Body of pancreas (tissue), 4 donors: ENCODE measurements at regions not wholly inside any gene's neighbourhood (a gene's known extent, or its start where the extent isn't known, plus 50 kb on each side); places are given as distances from the start of the nearest gene placed in this dataset.

Experiments used
- ATAC-seq: fragments of 150-250 bp; one replicate; pipeline ENCODE4 v1.9.1; 2016
- DNase-seq, 4 donors: peaks; one replicate each; pipeline ENCODE4 v3.0.0-alpha.2; 2019
- H3K27ac ChIP-seq, 4 donors: fragments of 200-600 bp; sonication (generic); 1 replicate in 3 of 4; 2 replicates in 1 of 4; pipeline versions ENCODE4 v1.5.1 to v1.6.1; 2016 to 2019; ENCODE audit warnings: mild to moderate bottlenecking in 1 of 4, mixed read lengths in 1 of 4, moderate library complexity in 1 of 4
- H3K27me3 ChIP-seq, 2 donors: fragments of 200-600 bp; sonication (generic); one replicate each; pipeline ENCODE4 v1.6.0; 2016; ENCODE audit warnings: mild to moderate bottlenecking in 1 of 2
- H3K36me3 ChIP-seq, 2 donors: fragments of 200-600 bp; sonication (generic); replicated peaks in 1 of 2; 2 replicates each; pipeline ENCODE4 v1.5.1; 2016; ENCODE audit warnings: low read depth in 2 of 2; ENCODE audit not compliant: insufficient read depth in 1 of 2
- H3K4me1 ChIP-seq: fragments of 200-600 bp; sonication (generic); one replicate; pipeline ENCODE4 v1.6.0; 2016
- H3K4me3 ChIP-seq, 2 donors: fragments of 200-600 bp; sonication (generic); 1 replicate in 1 of 2; 2 replicates in 1 of 2; pipeline ENCODE4 v1.5.1; 2016 to 2019
- H3K9me3 ChIP-seq, 3 donors: fragments of 200-600 bp; sonication (generic); 1 replicate in 2 of 3; 2 replicates in 1 of 3; pipeline ENCODE4 v1.5.1; 2016
- POLR2A ChIP-seq, 3 donors: fragments of 450-650 bp; IDR thresholded peaks; one replicate each; pipeline ENCODE4 v1.6.1; 2016; ENCODE audit warnings: antibody characterized with exemption in 3 of 3, mild to moderate bottlenecking in 2 of 3
- WGBS, 2 donors: methylation state at CpG; one replicate each; pipeline ENCODE4 v1.1.5; 2017; 5-methylcytosine and 5-hydroxymethylcytosine counted together
- intact Hi-C: fragments of 100-400 bp; cut with DNase I; formaldehyde crosslinking; loops from one replicate; pipeline ENCODE4 v1.15.1; 2023
- TF ChIP-seq, protein P1 (sequence below), 7 experiments: fragments of 450-650 bp in 4 of 7; fragments of 200-600 bp in 3 of 7; sonication (generic) in 3 of 7; IDR thresholded peaks; one replicate each; pipeline ENCODE4 v1.5.1; 2016 to 2019; ENCODE audit warnings: antibody characterized with exemption in 7 of 7

DNA sequence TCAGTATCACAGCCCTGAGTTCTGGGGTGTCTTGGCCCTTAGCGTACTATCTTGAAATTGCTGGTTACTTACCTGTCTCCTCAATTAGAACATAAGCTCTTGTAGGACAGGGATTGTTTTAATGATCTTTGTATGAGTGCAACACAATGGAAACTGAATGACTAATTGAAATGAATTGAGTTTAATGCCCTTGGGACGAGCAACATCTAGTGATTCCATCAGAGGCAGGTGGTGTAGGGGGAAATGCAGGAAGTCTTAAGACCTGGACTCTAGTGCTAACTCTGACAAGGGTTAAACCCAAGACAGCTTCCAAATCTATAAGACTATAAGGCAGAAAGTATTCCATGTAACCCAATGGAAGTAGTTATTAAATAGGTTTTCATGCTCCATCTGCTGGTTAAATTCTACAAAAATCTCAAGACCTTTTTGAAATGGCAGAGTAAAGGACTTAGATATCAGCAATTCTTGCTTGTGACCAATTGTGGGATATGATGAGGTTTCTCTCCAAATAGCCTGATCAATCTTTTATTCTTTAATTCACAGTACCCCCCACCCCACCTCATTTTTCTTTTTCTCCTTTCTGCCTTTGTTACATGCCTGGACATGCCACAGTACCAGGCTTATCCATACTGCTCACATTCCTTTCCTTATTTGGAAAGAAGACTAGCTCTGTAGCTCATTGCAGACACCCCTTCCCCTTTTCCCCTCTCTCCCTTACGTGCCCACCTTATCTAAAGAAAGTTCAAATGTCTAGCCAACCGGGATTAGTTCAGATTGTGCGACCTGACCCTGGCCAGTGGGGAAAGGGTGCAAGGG lies 340.8 kb downstream of the PAPSS1 start:
- H3K27ac ChIP-seq: no peak overlapping the region
- no peaks in the 10 kb centered on the region for H3K9me3 ChIP-seq
- WGBS, 2 donors: 67 to 72% methylated on average over 5 of the region's 5 CpGs
- no peaks in the 10 kb centered on the region for H3K4me1 ChIP-seq
- intact Hi-C loops: no loop called here
- no peak for ATAC-seq
- H3K4me3 ChIP-seq: no peak overlapping the region
- no peaks in the 10 kb centered on the region for H3K27me3 ChIP-seq
- no peak for DNase-seq
- H3K36me3 ChIP-seq: no peaks in the 10 kb centered on the region
- no peak for TF ChIP-seq POLR2A (IDR thresholded peaks at IDR 0.05)
- TF ChIP-seq, protein P1, sequence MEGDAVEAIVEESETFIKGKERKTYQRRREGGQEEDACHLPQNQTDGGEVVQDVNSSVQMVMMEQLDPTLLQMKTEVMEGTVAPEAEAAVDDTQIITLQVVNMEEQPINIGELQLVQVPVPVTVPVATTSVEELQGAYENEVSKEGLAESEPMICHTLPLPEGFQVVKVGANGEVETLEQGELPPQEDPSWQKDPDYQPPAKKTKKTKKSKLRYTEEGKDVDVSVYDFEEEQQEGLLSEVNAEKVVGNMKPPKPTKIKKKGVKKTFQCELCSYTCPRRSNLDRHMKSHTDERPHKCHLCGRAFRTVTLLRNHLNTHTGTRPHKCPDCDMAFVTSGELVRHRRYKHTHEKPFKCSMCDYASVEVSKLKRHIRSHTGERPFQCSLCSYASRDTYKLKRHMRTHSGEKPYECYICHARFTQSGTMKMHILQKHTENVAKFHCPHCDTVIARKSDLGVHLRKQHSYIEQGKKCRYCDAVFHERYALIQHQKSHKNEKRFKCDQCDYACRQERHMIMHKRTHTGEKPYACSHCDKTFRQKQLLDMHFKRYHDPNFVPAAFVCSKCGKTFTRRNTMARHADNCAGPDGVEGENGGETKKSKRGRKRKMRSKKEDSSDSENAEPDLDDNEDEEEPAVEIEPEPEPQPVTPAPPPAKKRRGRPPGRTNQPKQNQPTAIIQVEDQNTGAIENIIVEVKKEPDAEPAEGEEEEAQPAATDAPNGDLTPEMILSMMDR (IDR thresholded peaks at IDR 0.05): no peak

GRCh38 chr4:107376293-107376692 lies 340.2 kb upstream of the DKK2 start:
- intact Hi-C loops: no loop called here
- no peaks in the 10 kb centered on the region for H3K36me3 ChIP-seq

DNA sequence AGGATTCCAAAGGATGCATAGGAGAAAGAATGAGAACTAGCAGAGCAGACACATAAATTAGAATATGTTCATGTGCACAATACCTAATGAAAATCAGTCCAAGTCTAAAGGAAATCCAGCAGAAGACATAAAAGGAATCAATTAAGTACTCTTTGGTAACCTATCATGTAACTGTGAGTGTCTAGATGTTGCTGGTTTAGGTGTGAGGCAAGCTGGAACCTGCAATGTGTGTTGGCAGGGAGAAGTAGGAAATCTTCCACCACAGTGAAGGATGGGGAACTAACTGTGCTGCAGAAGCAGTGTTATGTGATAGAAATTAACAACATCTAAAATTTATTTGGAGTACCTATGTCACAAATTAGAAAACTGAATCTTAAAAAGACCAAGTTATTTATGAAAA lies 330.8 kb upstream of the DKK2 start:
- Histone ChIP-seq H3K4me1 (no peaks in the 10 kb centered on the region), H3K27ac (no peak overlapping the region), H3K27me3 (no peaks in the 10 kb centered on the region), H3K9me3 (no peaks in the 10 kb centered on the region), H3K36me3 (no peaks in the 10 kb centered on the region), H3K4me3 (no peak overlapping the region)
- ATAC-seq (no peak), DNase-seq (no peak)
- intact Hi-C loops: no loop called here
- no peak for TF ChIP-seq POLR2A (IDR thresholded peaks at IDR 0.05)
- TF ChIP-seq, protein P1 (IDR thresholded peaks at IDR 0.05): no peak

More at GRCh38 chr4:107376293-107376692, 340.2 kb upstream of the DKK2 start:
- Histone ChIP-seq H3K27me3 (no peaks in the 10 kb centered on the region), H3K27ac (no peak overlapping the region), H3K9me3 (no peaks in the 10 kb centered on the region), H3K4me3 (no peak overlapping the region), H3K4me1 (no peaks in the 10 kb centered on the region)
- no peak for TF ChIP-seq POLR2A (IDR thresholded peaks at IDR 0.05)
- TF ChIP-seq, protein P1 (IDR thresholded peaks at IDR 0.05): no peak
- no peak for DNase-seq
- ATAC-seq: no peak
- 38 to 40% methylated on average over 1 of the region's 1 CpG for WGBS, 2 donors

GRCh38 chr4:107366016-107366735 lies 330.1 kb upstream of the DKK2 start:
- intact Hi-C loops: no loop called here
- Histone ChIP-seq H3K36me3 (no peaks in the 10 kb centered on the region), H3K9me3 (no peaks in the 10 kb centered on the region), H3K27ac (no peak overlapping the region), H3K4me3 (no peak overlapping the region), H3K4me1 (no peaks in the 10 kb centered on the region), H3K27me3 (no peaks in the 10 kb centered on the region)
- DNase-seq (no peak), ATAC-seq (no peak)
- no peak for TF ChIP-seq POLR2A (IDR thresholded peaks at IDR 0.05)
- TF ChIP-seq, protein P1 (IDR thresholded peaks at IDR 0.05): no peak
- 66 to 69% methylated on average over 5 of the region's 5 CpGs for WGBS, 2 donors
